Right lobe of liver (tissue), 6 donors: ENCODE measurements at regions not wholly inside any gene's neighbourhood (a gene's known extent, or its start where the extent isn't known, plus 50 kb on each side); places are given as distances from the start of the nearest gene placed in this dataset.

Source experiments
- ATAC-seq, 4 donors: fragments of 200-7000 bp; cut with Tn5 transposase; one replicate each; pipeline ENCODE4 v1.9.1; 2020; ENCODE audit warnings: mild to moderate bottlenecking in 4 of 4, moderate library complexity in 4 of 4
- DNase-seq, 3 donors: peaks; one replicate each; pipeline ENCODE4 v3.0.0-alpha.2; 2020
- H3K27ac ChIP-seq, 3 donors: fragments of 200-600 bp; one replicate each; pipeline ENCODE4 v1.8.0; 2022
- H3K27me3 ChIP-seq, 2 donors: fragments of 200-600 bp; one replicate each; pipeline ENCODE4 v1.8.0; 2022
- H3K36me3 ChIP-seq, 4 donors: fragments of 200-600 bp; sonication (generic) in 1 of 4; one replicate each; pipeline versions ENCODE4 v1.5.1 to v1.8.0; 2017 to 2022; ENCODE audit warnings: control low read depth in 1 of 4
- H3K4me1 ChIP-seq, 4 donors: fragments of 200-600 bp; sonication (generic) in 1 of 4; one replicate each; pipeline versions ENCODE4 v1.5.1 to v1.8.0; 2017 to 2022; ENCODE audit warnings: control low read depth in 1 of 4
- H3K4me3 ChIP-seq, 3 donors: fragments of 200-600 bp; one replicate each; pipeline ENCODE4 v1.8.0; 2022
- H3K9me3 ChIP-seq, 4 donors: fragments of 200-600 bp; sonication (generic) in 1 of 4; one replicate each; pipeline versions ENCODE4 v1.5.1 to v1.8.0; 2017 to 2022; ENCODE audit warnings: control low read depth in 1 of 4
- CTCF ChIP-seq, 4 donors: fragments of 200-600 bp in 3 of 4; fragments of 450-650 bp in 1 of 4; IDR thresholded peaks; one replicate each; pipeline versions ENCODE4 v1.5.1 to v1.8.0; 2016 to 2022; ENCODE audit warnings: antibody characterized with exemption in 4 of 4, mild to moderate bottlenecking in 2 of 4
- POLR2A ChIP-seq: fragments of 450-650 bp; IDR thresholded peaks from one replicate; pipeline ENCODE4 v1.6.1; 2017; ENCODE audit warnings: antibody characterized with exemption, mild to moderate bottlenecking
- WGBS: methylation state at CpG from one replicate; pipeline ENCODE4 v1.1.6; 2018; ENCODE audit warnings: low coverage, low lambda C conversion rate; ENCODE audit not compliant: insufficient coverage; ENCODE audit errors: missing lambda C conversion rate; 5-methylcytosine and 5-hydroxymethylcytosine counted together
- intact Hi-C, 2 donors: fragments of 100-400 bp; cut with DNase I; formaldehyde crosslinking; loops; one replicate each; pipeline versions ENCODE4 v1.11.2 to v1.14.1; 2022
- donor health status: DM: no; HTN: yes; CAD: no.
- donor health status: DM: no; HTN: no; CAD: no.
- donor health status: DM: no; HTN: no; CAD: no.
- donor health status: DM: no; HTN: yes; CAD: no.
- donor health status: DM: no; HTN: yes; CAD: no.

- Histone ChIP-seq H3K27me3 (no peaks in the 10 kb centered on the region), H3K4me1 (no peaks in the 10 kb centered on the region), H3K9me3 (no peaks in the 10 kb centered on the region), H3K36me3 (no peaks in the 10 kb centered on the region), H3K27ac (no peak overlapping the region), H3K4me3 (no peak overlapping the region)
- WGBS, result 23% methylated on average over 2 of the region's 2 CpGs
- no peak for TF ChIP-seq CTCF (IDR thresholded peaks at IDR 0.05)
- TF ChIP-seq POLR2A, result no peak
- ATAC-seq (no peak), DNase-seq (no peak)
- intact Hi-C loops, result no loop called here
Observed at GRCh38 chr1:106676021-106676420, 380.5 kb upstream of the PRMT6 start.

- H3K4me3 ChIP-seq, result no peak overlapping the region
- WGBS, result 50% methylated on average over 3 of the region's 3 CpGs
- no peaks in the 10 kb centered on the region for H3K9me3 ChIP-seq
- no peak overlapping the region for H3K27ac ChIP-seq
- no peak for DNase-seq
- no peaks in the 10 kb centered on the region for H3K27me3 ChIP-seq
- intact Hi-C loops, result no loop called here
- no peak for TF ChIP-seq POLR2A
- no peak for TF ChIP-seq CTCF (IDR thresholded peaks at IDR 0.05)
- H3K36me3 ChIP-seq, result no peaks in the 10 kb centered on the region
- no peak for ATAC-seq
- no peaks in the 10 kb centered on the region for H3K4me1 ChIP-seq
Observed at GRCh38 chr1:106677181-106677580, 379.3 kb upstream of the PRMT6 start.

GRCh38 chr1:106677721-106678120 is 378.8 kb upstream of the PRMT6 start:
- intact Hi-C loops, result no loop called here
- H3K4me3 ChIP-seq, result no peak overlapping the region
- H3K36me3 ChIP-seq, result no peaks in the 10 kb centered on the region
- no peak overlapping the region for H3K27ac ChIP-seq
- TF ChIP-seq POLR2A (no peak), CTCF (IDR thresholded peaks at IDR 0.05) (no peak)
- H3K27me3 ChIP-seq, result no peaks in the 10 kb centered on the region
- no peaks in the 10 kb centered on the region for H3K9me3 ChIP-seq
- no peak for ATAC-seq
- WGBS, result 30% methylated on average over 3 of the region's 3 CpGs
- H3K4me1 ChIP-seq, result no peaks in the 10 kb centered on the region
- no peak for DNase-seq

GRCh38 chr1:106678279-106679050 is 378.0 kb upstream of the PRMT6 start:
- 61% methylated on average over 3 of the region's 3 CpGs for WGBS
- DNase-seq, result no peak
- ATAC-seq, result no peak
- Histone ChIP-seq H3K27ac (no peak overlapping the region), H3K4me1 (no peaks in the 10 kb centered on the region), H3K9me3 (no peaks in the 10 kb centered on the region), H3K4me3 (no peak overlapping the region), H3K27me3 (no peaks in the 10 kb centered on the region), H3K36me3 (no peaks in the 10 kb centered on the region)
- TF ChIP-seq CTCF (IDR thresholded peaks at IDR 0.05) (no peak), POLR2A (no peak)
- intact Hi-C loops, result no loop called here

- TF ChIP-seq CTCF (IDR thresholded peaks at IDR 0.05), result no peak
- no peak for TF ChIP-seq POLR2A
- Histone ChIP-seq H3K27ac (no peak overlapping the region), H3K4me3 (no peak overlapping the region), H3K36me3 (no peaks in the 10 kb centered on the region), H3K27me3 (no peaks in the 10 kb centered on the region), H3K9me3 (no peaks in the 10 kb centered on the region), H3K4me1 (no peaks in the 10 kb centered on the region)
- ATAC-seq (no peak), DNase-seq (no peak)
- intact Hi-C loops, result no loop called here
- 73% methylated on average over 1 of the region's 1 CpG for WGBS
Observed at GRCh38 chr1:106680216-106680615, 376.3 kb upstream of the PRMT6 start.
